Colon (tissue), 2 donors: ENCODE measurements at regions not wholly inside any gene's neighbourhood (a gene's known extent, or its start where the extent isn't known, plus 50 kb on each side); places are given as distances from the start of the nearest gene placed in this dataset.

Experiments
- FAIRE-seq: peaks from 2 replicates; lab custom pipeline; 2012; peaks lifted over from hg19 to GRCh38; lab: Jason Lieb, UNC
- donor health status: control.
- donor health status: control.

GRCh38 chr11:134624166-134624920 lies 212.3 kb upstream of the B3GAT1 start:
- FAIRE-seq, result no peak

GRCh38 chr11:134623711-134624110 lies 211.7 kb upstream of the B3GAT1 start:
- no peak for FAIRE-seq

GRCh38 chr11:134622458-134622857 lies 210.4 kb upstream of the B3GAT1 start:
- no peak for FAIRE-seq

GRCh38 chr11:134617360-134617759 lies 205.3 kb upstream of the B3GAT1 start:
- no peak for FAIRE-seq

- FAIRE-seq, result no peak
These were observed 204.0 kb upstream of the B3GAT1 start for GRCh38 chr11:134616038-134616437.

GRCh38 chr11:134615041-134615615 lies 203.1 kb upstream of the B3GAT1 start:
- FAIRE-seq, result no peak

GRCh38 chr11:134614141-134614540 lies 202.1 kb upstream of the B3GAT1 start:
- FAIRE-seq, result no peak

- no peak for FAIRE-seq
These were observed 201.6 kb upstream of the B3GAT1 start for GRCh38 chr11:134613646-134614045.

- FAIRE-seq, result no peak
These were observed 200.3 kb upstream of the B3GAT1 start for GRCh38 chr11:134612140-134613030.

GRCh38 chr11:134611537-134611936 lies 199.5 kb upstream of the B3GAT1 start:
- FAIRE-seq, result no peak

GRCh38 chr11:134610116-134610910 lies 198.3 kb upstream of the B3GAT1 start:
- FAIRE-seq, result no peak

GRCh38 chr11:134609361-134610115 lies 197.5 kb upstream of the B3GAT1 start:
- FAIRE-seq, result no peak

GRCh38 chr11:134607963-134608750 lies 196.1 kb upstream of the B3GAT1 start:
- no peak for FAIRE-seq

GRCh38 chr11:134606251-134606650 lies 194.2 kb upstream of the B3GAT1 start:
- no peak for FAIRE-seq

- no peak for FAIRE-seq
These were observed 192.8 kb upstream of the B3GAT1 start for GRCh38 chr11:134604886-134605285.

GRCh38 chr11:134599299-134599771 lies 187.3 kb upstream of the B3GAT1 start:
- no peak for FAIRE-seq

- FAIRE-seq, result no peak
These were observed 186.3 kb upstream of the B3GAT1 start for GRCh38 chr11:134598368-134598767.

GRCh38 chr11:134597452-134597851 lies 185.4 kb upstream of the B3GAT1 start:
- no peak for FAIRE-seq

- no peak for FAIRE-seq
These were observed 184.4 kb upstream of the B3GAT1 start for GRCh38 chr11:134596404-134596803.

GRCh38 chr11:134592391-134592990 lies 180.4 kb upstream of the B3GAT1 start:
- FAIRE-seq, result no peak
